ENCODE measurements at regions not wholly inside any gene's neighbourhood (a gene's known extent, or its start where the extent isn't known, plus 50 kb on each side); places are given as distances from the start of the nearest gene placed in this dataset.

DNA sequence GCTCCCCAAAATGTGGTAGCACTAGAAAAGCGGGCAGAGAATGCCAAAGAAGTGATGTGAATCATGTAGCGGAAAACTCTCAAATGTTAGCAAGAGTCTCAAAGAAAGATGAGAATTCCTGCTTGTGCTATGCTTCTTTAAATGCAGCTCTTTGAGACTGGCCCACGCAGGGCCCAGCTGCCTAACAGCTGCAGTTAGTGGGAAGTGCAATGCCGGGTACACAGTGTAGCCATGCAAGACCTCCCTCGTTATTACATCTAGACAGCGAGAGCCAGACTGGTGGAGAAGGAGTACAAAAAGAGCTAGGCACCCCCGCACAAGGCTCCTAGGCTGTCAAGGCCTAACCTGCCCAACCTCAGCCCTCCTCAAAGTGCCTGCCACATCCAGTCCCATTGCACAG lies 201.7 kb upstream of the PRDM1 start:
- TF ChIP-seq, protein P1, sequence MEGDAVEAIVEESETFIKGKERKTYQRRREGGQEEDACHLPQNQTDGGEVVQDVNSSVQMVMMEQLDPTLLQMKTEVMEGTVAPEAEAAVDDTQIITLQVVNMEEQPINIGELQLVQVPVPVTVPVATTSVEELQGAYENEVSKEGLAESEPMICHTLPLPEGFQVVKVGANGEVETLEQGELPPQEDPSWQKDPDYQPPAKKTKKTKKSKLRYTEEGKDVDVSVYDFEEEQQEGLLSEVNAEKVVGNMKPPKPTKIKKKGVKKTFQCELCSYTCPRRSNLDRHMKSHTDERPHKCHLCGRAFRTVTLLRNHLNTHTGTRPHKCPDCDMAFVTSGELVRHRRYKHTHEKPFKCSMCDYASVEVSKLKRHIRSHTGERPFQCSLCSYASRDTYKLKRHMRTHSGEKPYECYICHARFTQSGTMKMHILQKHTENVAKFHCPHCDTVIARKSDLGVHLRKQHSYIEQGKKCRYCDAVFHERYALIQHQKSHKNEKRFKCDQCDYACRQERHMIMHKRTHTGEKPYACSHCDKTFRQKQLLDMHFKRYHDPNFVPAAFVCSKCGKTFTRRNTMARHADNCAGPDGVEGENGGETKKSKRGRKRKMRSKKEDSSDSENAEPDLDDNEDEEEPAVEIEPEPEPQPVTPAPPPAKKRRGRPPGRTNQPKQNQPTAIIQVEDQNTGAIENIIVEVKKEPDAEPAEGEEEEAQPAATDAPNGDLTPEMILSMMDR (IDR thresholded peaks at IDR 0.05 in 4 of 5, conservative IDR thresholded peaks at IDR 0.05 in 1 of 5), result no peak
- no peak for TF ChIP-seq POLR2A (IDR thresholded peaks at IDR 0.05)

Data from gastrocnemius medialis (tissue), 4 donors.